Activated naive CD8-positive, alpha-beta T cell treated with anti-CD3 and anti-CD28 coated beads for 36 hours (primary cell): ENCODE measurements at regions not wholly inside any gene's neighbourhood (a gene's known extent, or its start where the extent isn't known, plus 50 kb on each side); places are given as distances from the start of the nearest gene placed in this dataset.
"Not testable (repeated sequence)": the region's sequence is repeated elsewhere in the genome, so short reads cannot be mapped to it uniquely, and the experiment has no call there.

Experiments
- DNase-seq: peaks from one replicate; pipeline ENCODE4 v3.0.0; 2021
- H3K27ac Mint-ChIP-seq: one replicate; pipeline ENCODE4 v1.8.0; 2022; ENCODE audit warnings: mild to moderate bottlenecking, moderate library complexity, mixed read lengths
- H3K27me3 Mint-ChIP-seq: one replicate; pipeline ENCODE4 v1.8.0; 2022; ENCODE audit warnings: mild to moderate bottlenecking, mixed read lengths
- H3K36me3 Mint-ChIP-seq: one replicate; pipeline ENCODE4 v1.8.0; 2021; ENCODE audit warnings: mild to moderate bottlenecking, mixed read lengths
- H3K4me1 Mint-ChIP-seq: one replicate; pipeline ENCODE4 v1.8.0; 2021; ENCODE audit warnings: mixed read lengths
- H3K4me3 Mint-ChIP-seq: one replicate; pipeline ENCODE4 v1.8.0; 2022; ENCODE audit warnings: mild to moderate bottlenecking, moderate library complexity, mixed read lengths
- H3K9me3 Mint-ChIP-seq: one replicate; pipeline ENCODE4 v1.8.0; 2022; ENCODE audit warnings: mixed read lengths

DNA sequence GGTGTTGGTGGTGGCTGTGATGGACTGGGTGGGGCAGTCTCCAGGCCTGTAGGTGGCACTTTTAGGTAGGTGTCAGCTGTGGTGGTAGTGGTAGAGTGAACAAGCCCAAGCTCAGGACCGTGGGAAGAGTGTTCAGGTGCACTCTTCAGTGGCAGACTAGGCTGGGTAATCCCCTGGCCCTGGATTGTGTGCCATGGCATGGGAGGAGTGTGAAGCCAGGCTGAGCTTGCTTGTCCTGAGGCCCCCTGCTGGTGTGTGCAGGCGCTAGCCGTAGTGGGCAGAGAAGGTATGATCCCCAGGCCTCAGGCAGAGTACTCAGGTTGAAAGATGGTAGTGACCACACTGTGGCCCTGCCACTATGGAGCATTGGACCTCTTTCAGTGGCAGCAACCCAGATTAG is 850.3 kb downstream of the DSC3 start:
- Mint-ChIP-seq H3K27ac (no peak overlapping the region), H3K9me3 (peaks cover 16% of the 10 kb centered on the region), H3K4me1 (no peaks in the 10 kb centered on the region), H3K27me3 (no peaks in the 10 kb centered on the region), H3K36me3 (no peaks in the 10 kb centered on the region), H3K4me3 (no peak overlapping the region)
- DNase-seq: no peak

DNA sequence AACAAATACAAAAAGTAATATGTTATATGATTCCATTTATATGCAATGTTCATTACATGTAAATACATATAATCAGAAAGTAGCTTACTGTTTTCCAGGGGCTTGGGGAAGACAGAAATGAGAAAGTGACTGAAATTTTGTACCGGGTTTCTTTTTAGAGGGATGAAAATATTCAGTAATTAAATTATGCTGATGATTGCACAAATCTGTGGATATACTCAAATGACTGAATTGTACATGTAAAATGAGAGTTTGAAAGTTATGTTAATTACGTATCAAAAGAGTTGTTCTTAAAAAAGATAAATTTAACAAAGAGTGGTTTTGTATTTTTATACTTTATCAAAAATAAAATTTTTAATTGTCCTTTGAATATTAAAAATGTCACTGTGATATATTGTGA is 856.3 kb downstream of the DSC3 start:
- Mint-ChIP-seq H3K36me3 (no peaks in the 10 kb centered on the region), H3K27ac (no peak overlapping the region), H3K4me1 (no peaks in the 10 kb centered on the region), H3K27me3 (no peaks in the 10 kb centered on the region), H3K9me3 (peaks cover 10% of the 10 kb centered on the region), H3K4me3 (no peak overlapping the region)
- no peak for DNase-seq

- Mint-ChIP-seq H3K9me3 (peaks cover 9% of the 10 kb centered on the region), H3K4me1 (no peaks in the 10 kb centered on the region), H3K27ac (no peak overlapping the region), H3K4me3 (no peak overlapping the region), H3K27me3 (no peaks in the 10 kb centered on the region), H3K36me3 (no peaks in the 10 kb centered on the region)
- no peak for DNase-seq
Observed at GRCh38 chr18:30177056-30177455, 865.5 kb downstream of the DSC3 start.

GRCh38 chr18:30175621-30176225 is 866.8 kb downstream of the DSC3 start:
- no peak overlapping the region for H3K27ac Mint-ChIP-seq
- H3K36me3 Mint-ChIP-seq: no peaks in the 10 kb centered on the region
- no peak for DNase-seq
- H3K9me3 Mint-ChIP-seq: peaks cover 9% of the 10 kb centered on the region
- no peak overlapping the region for H3K4me3 Mint-ChIP-seq
- H3K4me1 Mint-ChIP-seq: no peaks in the 10 kb centered on the region
- H3K27me3 Mint-ChIP-seq: no peaks in the 10 kb centered on the region

DNA sequence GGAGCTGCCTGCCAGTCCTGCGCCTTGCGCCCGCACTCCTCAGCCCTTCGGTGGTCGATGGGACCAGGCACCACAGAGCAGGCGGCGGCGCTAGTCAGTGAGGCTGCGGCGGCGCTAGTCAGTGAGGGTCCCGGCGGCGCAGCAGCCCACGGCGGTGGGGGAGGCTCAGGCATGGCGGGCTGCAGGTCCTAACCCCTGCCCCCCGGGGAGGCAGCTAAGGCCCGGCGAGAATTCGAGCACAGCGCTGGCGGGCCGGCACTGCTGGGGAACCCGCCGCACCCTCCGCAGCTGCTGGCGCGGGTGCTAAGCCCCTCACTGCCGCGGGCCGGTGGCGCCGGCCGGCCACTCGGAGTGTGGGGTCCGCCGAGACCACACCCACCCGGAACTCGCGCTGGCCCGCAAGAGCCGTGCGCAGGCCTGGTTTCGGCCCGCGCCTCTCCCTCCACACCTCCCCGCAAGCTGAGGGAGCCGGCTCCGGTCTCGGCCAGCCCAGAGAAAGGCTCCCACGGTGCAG is 867.4 kb downstream of the DSC3 start:
- H3K36me3 Mint-ChIP-seq: no peaks in the 10 kb centered on the region
- H3K4me3 Mint-ChIP-seq: no peak overlapping the region
- no peak overlapping the region for H3K27ac Mint-ChIP-seq
- DNase-seq: no peak
- no peaks in the 10 kb centered on the region for H3K4me1 Mint-ChIP-seq
- peaks cover 9% of the 10 kb centered on the region for H3K9me3 Mint-ChIP-seq
- no peaks in the 10 kb centered on the region for H3K27me3 Mint-ChIP-seq

DNA sequence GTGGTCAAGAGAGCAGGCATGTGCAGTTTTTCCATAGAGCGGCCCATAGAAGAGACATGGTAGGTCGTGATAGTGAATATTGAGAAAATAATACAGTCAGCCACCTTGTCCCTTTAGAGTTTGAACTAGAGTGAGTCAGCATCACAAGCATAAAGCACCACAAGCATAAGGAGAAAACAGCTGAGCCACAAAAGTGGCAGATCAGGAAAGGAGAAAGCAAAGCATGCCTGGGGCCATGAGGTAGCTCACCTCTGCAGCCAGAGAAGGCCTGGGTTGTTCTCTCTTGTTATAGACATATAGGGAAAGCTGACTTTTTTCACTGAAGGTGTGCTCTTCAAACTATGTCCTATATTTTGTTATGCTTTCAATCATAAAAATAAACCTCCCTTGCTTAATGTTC is 879.0 kb downstream of the DSC3 start:
- no peaks in the 10 kb centered on the region for H3K27me3 Mint-ChIP-seq
- H3K27ac Mint-ChIP-seq: no peak overlapping the region
- no peaks in the 10 kb centered on the region for H3K4me1 Mint-ChIP-seq
- no peak for DNase-seq
- H3K4me3 Mint-ChIP-seq: no peak overlapping the region
- H3K9me3 Mint-ChIP-seq: peaks cover 12% of the 10 kb centered on the region
- H3K36me3 Mint-ChIP-seq: no peaks in the 10 kb centered on the region

GRCh38 chr18:30160124-30160523 is 882.4 kb downstream of the DSC3 start:
- no peak for DNase-seq
- H3K27ac Mint-ChIP-seq: no peak overlapping the region
- no peaks in the 10 kb centered on the region for H3K36me3 Mint-ChIP-seq
- H3K9me3 Mint-ChIP-seq: peaks cover 8% of the 10 kb centered on the region
- no peaks in the 10 kb centered on the region for H3K27me3 Mint-ChIP-seq
- no peaks in the 10 kb centered on the region for H3K4me1 Mint-ChIP-seq
- H3K4me3 Mint-ChIP-seq: no peak overlapping the region

DNA sequence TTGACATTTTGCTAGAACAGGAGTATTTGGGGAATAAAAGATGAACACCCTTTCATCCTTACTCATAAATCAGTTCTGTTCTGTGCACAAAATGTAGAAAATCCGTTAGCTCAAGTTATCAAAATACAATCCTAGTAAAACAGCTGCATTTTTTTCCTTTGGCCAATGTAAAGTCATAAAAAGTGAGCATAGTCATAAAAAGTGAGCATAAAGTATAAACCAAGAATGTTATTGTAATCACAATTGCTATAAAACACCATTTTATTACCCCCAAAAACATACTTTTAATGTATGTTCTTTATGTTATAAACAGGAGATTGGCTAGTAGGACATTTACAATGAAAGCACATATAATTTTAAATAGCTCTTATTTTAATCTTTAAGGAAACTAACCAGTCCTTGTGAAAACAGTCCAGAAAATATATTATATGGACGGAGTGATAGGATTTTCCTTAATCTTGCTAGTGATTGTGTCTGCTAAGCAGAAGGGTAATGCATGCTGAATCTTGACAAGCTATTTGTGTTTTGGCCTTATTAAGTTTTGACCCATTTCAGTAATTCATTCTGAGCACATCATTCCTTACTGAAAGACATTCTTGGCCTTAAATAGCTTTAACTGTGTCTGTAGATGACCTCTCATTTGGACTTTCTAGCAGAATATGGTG is 891.8 kb downstream of the DSC3 start:
- Mint-ChIP-seq H3K4me1 (no peaks in the 10 kb centered on the region), H3K27ac (no peak overlapping the region), H3K4me3 (no peak overlapping the region), H3K36me3 (no peaks in the 10 kb centered on the region), H3K9me3 (peaks cover 8% of the 10 kb centered on the region), H3K27me3 (no peaks in the 10 kb centered on the region)
- DNase-seq: no peak

- no peak overlapping the region for H3K27ac Mint-ChIP-seq
- H3K9me3 Mint-ChIP-seq: peaks cover 13% of the 10 kb centered on the region
- H3K36me3 Mint-ChIP-seq: no peaks in the 10 kb centered on the region
- H3K4me1 Mint-ChIP-seq: no peaks in the 10 kb centered on the region
- DNase-seq: no peak
- no peaks in the 10 kb centered on the region for H3K27me3 Mint-ChIP-seq
- no peak overlapping the region for H3K4me3 Mint-ChIP-seq
Observed at GRCh38 chr18:30149585-30149984, 893.0 kb downstream of the DSC3 start.

GRCh38 chr18:30142870-30143269 is 899.7 kb downstream of the DSC3 start:
- no peak overlapping the region for H3K4me3 Mint-ChIP-seq
- no peaks in the 10 kb centered on the region for H3K36me3 Mint-ChIP-seq
- H3K27ac Mint-ChIP-seq: no peak overlapping the region

DNA sequence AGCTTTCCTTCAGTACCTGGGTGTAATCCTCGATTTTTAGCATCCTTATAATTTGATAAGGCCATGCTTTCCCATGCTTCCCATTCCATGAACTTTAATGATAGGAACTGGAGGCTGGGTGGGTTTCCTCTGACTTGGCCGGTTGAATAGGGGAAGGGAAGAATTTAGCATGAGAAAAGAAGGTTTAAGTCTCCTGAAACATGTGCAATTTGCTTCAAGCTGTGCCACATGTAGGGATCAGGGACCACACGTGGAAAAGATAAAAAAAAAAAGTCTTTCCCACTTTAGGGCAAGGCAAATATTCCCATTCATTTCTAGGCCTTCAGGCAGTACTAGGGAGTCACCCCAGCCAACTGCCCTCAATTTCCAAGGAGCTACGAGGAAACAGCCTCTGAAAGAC is 900.3 kb downstream of the DSC3 start:
- no peaks in the 10 kb centered on the region for H3K27me3 Mint-ChIP-seq
- no peak overlapping the region for H3K27ac Mint-ChIP-seq
- H3K4me1 Mint-ChIP-seq: no peaks in the 10 kb centered on the region
- H3K36me3 Mint-ChIP-seq: no peaks in the 10 kb centered on the region
- DNase-seq: no peak
- H3K9me3 Mint-ChIP-seq: peaks cover 17% of the 10 kb centered on the region
- no peak overlapping the region for H3K4me3 Mint-ChIP-seq

More at GRCh38 chr18:30142870-30143269, 899.7 kb downstream of the DSC3 start:
- Mint-ChIP-seq H3K9me3 (peaks cover 20% of the 10 kb centered on the region), H3K27me3 (no peaks in the 10 kb centered on the region), H3K4me1 (no peaks in the 10 kb centered on the region)
- DNase-seq: no peak

- H3K4me3 Mint-ChIP-seq, H3K36me3 Mint-ChIP-seq, DNase-seq, H3K27me3 Mint-ChIP-seq, H3K27ac Mint-ChIP-seq, H3K4me1 Mint-ChIP-seq: not testable (repeated sequence)
- H3K9me3 Mint-ChIP-seq: peaks cover 17% of the 10 kb centered on the region
Observed at GRCh38 chr18:30141506-30141905, 901.0 kb downstream of the DSC3 start.

- Mint-ChIP-seq H3K9me3 (peaks cover 18% of the 10 kb centered on the region), H3K4me3 (no peak overlapping the region), H3K4me1 (no peaks in the 10 kb centered on the region), H3K27ac (no peak overlapping the region), H3K27me3 (no peaks in the 10 kb centered on the region), H3K36me3 (no peaks in the 10 kb centered on the region)
- no peak for DNase-seq
Observed at GRCh38 chr18:30139631-30140287, 902.8 kb downstream of the DSC3 start.

DNA sequence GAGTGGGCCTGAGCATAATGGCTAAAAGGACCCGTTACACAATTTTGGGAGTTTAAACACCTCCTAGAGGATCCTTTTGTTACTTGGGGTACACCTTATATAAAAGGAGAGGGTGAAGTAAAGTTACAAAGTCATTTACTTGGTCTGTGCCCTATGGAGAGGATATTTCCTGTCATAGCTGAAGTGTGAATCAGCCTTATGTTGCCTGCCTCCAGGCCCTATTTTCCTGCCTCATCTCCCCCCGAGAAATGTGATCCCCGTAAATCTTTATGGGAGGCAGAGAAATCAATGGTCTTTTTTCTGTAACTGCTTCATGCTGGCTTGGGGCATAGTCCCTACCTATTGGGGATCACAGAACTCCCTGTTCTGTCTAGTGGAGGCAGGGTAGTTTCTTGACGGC is 906.6 kb downstream of the DSC3 start:
- no peak for DNase-seq
- Mint-ChIP-seq H3K4me3 (no peak overlapping the region), H3K27me3 (no peaks in the 10 kb centered on the region), H3K36me3 (no peaks in the 10 kb centered on the region), H3K4me1 (no peaks in the 10 kb centered on the region), H3K27ac (no peak overlapping the region), H3K9me3 (peaks cover 16% of the 10 kb centered on the region)

GRCh38 chr18:30134020-30134419 is 908.5 kb downstream of the DSC3 start:
- Mint-ChIP-seq H3K27ac (no peak overlapping the region), H3K4me3 (no peak overlapping the region)

GRCh38 chr18:30132959-30133358 is 909.6 kb downstream of the DSC3 start:
- no peak overlapping the region for H3K27ac Mint-ChIP-seq
- H3K4me1 Mint-ChIP-seq: no peaks in the 10 kb centered on the region
- no peaks in the 10 kb centered on the region for H3K27me3 Mint-ChIP-seq
- H3K36me3 Mint-ChIP-seq: no peaks in the 10 kb centered on the region
- H3K9me3 Mint-ChIP-seq: peaks cover 11% of the 10 kb centered on the region
- DNase-seq: no peak
- H3K4me3 Mint-ChIP-seq: no peak overlapping the region

More at GRCh38 chr18:30134020-30134419, 908.5 kb downstream of the DSC3 start:
- DNase-seq: no peak
- Mint-ChIP-seq H3K27me3 (no peaks in the 10 kb centered on the region), H3K36me3 (no peaks in the 10 kb centered on the region), H3K9me3 (peaks cover 11% of the 10 kb centered on the region), H3K4me1 (no peaks in the 10 kb centered on the region)
